Activated B cell treated with CpG ODN at 0.5 μM for 24 hours (primary cell): ENCODE measurements at regions not wholly inside any gene's neighbourhood (a gene's known extent, or its start where the extent isn't known, plus 50 kb on each side); places are given as distances from the start of the nearest gene placed in this dataset.

Experiments used
- ATAC-seq: fragments of 200-7000 bp; cut with Tn5 transposase; one replicate; pipeline ENCODE4 v1.10.0; 2021; ENCODE audit warnings: low read depth, mild to moderate bottlenecking, moderate library complexity
- CTCF ChIA-PET: fragments of 350-600 bp; sonication (Branson Sonifier 250); formaldehyde crosslinking; loops from one replicate; lab custom pipeline; 2021; ENCODE audit warnings: antibody characterized with exemption; lab: Charles Lee
- POLR2A ChIA-PET: fragments of 350-600 bp; sonication (Branson Sonifier 250); formaldehyde crosslinking; loops from one replicate; lab custom pipeline; 2021; ENCODE audit warnings: antibody characterized with exemption; lab: Charles Lee
- DNase-seq: peaks from one replicate; pipeline ENCODE4 v3.0.0; 2022
- H3K27ac Mint-ChIP-seq: one replicate; pipeline ENCODE4 v1.8.0; 2020; ENCODE audit warnings: mixed read lengths
- H3K27me3 Mint-ChIP-seq: one replicate; pipeline ENCODE4 v1.8.0; 2021; ENCODE audit warnings: mixed read lengths
- H3K36me3 Mint-ChIP-seq: one replicate; pipeline ENCODE4 v1.8.0; 2021; ENCODE audit warnings: low read depth, mixed read lengths
- H3K4me1 Mint-ChIP-seq: one replicate; pipeline ENCODE4 v1.8.0; 2021; ENCODE audit warnings: mixed read lengths
- H3K4me3 Mint-ChIP-seq: one replicate; pipeline ENCODE4 v1.8.0; 2020; ENCODE audit warnings: mild to moderate bottlenecking, mixed read lengths
- H3K9me3 Mint-ChIP-seq: one replicate; pipeline ENCODE4 v1.8.0; 2020; ENCODE audit warnings: mixed read lengths
- intact Hi-C: fragments of 100-400 bp; cut with micrococcal nuclease; formaldehyde crosslinking; loops from one replicate; pipeline ENCODE4 v1.15.1; 2024
- TF ChIP-seq, protein P1 (sequence below): fragments of 200-600 bp; IDR thresholded peaks from one replicate; pipeline ENCODE4 v1.8.0; 2022; ENCODE audit warnings: antibody characterized with exemption, mild to moderate bottlenecking

DNA sequence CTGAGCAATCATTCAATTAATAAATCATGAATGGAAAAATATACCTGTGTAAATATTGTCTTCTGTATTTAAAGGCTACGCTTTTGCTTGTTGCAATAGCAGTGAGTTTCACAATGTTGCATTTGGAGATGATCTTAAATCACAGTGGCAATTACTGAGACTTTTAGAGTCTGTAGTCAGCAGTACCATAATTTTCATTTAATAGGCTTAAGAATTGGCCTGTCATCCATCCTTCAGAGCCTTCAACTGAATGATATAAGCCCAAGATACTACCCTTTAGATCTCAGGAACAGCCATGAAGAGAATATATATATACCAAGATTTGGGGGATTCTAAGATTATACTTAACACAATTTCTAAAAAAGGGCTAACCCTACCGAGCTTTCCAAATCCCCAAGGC, 458.1 kb downstream of the GBE1 start:
- intact Hi-C loops: no loop called here

DNA sequence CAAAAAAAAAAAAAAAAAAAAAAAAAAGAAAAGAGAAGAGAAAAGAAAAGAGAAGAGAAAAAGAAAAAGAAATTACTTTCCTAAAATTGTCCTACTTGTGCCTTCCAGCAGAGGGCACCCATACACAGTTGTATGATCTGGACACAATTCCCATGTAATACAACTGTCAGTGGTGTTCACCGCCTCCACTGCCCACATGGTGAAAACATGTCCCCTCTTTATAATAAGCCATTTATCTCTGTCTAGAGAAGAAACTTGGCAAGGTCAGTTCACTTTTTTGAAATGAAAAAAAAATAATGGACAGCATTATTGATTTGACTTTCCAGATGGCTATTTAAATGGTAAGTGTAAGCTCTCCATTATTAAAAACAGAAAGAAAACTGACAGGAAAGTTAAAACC, 459.4 kb downstream of the GBE1 start:
- CTCF ChIA-PET: interaction anchor here (1.1 to 1.4 kb wide), 2 partner anchors 9 to 112 kb away, joined by 4 read pairs; no protein-coding TSS in a partner anchor
- POLR2A ChIA-PET: no interaction called here
- H3K36me3 Mint-ChIP-seq: no peaks in the 10 kb centered on the region
- no peaks in the 10 kb centered on the region for H3K4me1 Mint-ChIP-seq
- intact Hi-C loops: no loop called here
- TF ChIP-seq, protein P1, sequence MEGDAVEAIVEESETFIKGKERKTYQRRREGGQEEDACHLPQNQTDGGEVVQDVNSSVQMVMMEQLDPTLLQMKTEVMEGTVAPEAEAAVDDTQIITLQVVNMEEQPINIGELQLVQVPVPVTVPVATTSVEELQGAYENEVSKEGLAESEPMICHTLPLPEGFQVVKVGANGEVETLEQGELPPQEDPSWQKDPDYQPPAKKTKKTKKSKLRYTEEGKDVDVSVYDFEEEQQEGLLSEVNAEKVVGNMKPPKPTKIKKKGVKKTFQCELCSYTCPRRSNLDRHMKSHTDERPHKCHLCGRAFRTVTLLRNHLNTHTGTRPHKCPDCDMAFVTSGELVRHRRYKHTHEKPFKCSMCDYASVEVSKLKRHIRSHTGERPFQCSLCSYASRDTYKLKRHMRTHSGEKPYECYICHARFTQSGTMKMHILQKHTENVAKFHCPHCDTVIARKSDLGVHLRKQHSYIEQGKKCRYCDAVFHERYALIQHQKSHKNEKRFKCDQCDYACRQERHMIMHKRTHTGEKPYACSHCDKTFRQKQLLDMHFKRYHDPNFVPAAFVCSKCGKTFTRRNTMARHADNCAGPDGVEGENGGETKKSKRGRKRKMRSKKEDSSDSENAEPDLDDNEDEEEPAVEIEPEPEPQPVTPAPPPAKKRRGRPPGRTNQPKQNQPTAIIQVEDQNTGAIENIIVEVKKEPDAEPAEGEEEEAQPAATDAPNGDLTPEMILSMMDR: no peak
- H3K4me3 Mint-ChIP-seq: no peak overlapping the region
- no peaks in the 10 kb centered on the region for H3K9me3 Mint-ChIP-seq
- DNase-seq: no peak
- H3K27ac Mint-ChIP-seq: no peak overlapping the region
- peaks cover 2% of the 10 kb centered on the region for H3K27me3 Mint-ChIP-seq
- ATAC-seq: no peak

More for the DNA sequence above, 458.1 kb downstream of the GBE1 start:
- Mint-ChIP-seq H3K4me3 (no peak overlapping the region), H3K4me1 (no peaks in the 10 kb centered on the region), H3K27ac (no peak overlapping the region), H3K27me3 (peaks cover 2% of the 10 kb centered on the region), H3K36me3 (no peaks in the 10 kb centered on the region), H3K9me3 (no peaks in the 10 kb centered on the region)
- DNase-seq (no peak), ATAC-seq (no peak)
- ChIA-PET CTCF (interaction anchor here (1.4 kb wide), 1 partner anchor 10 kb away, joined by 4 read pairs; no protein-coding TSS in a partner anchor), POLR2A (no interaction called here)
- TF ChIP-seq, protein P1: no peak

DNA sequence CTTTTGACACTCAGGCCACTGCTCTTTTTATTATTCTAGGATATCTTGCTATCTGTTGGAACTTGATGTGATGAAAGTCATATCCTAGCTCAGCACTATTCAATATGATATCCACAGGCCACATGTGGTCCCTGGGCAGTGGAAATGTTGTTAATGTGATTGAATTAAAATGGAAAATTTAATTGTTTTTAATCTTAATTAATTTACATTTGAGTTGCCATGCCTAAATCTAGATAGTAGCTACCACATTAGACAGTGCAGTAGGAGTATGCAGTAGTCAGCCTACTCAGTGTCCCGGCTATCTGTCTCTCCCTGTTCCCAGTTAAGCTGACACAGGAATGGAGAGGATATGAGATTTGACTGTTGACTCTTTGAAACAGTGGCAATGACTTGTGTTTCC, 460.2 kb downstream of the GBE1 start:
- ChIA-PET POLR2A (no interaction called here), CTCF (interaction anchor here (1.1 kb wide), 1 partner anchor 113 kb away, joined by 4 read pairs; no protein-coding TSS in a partner anchor)
- TF ChIP-seq, protein P1: no peak
- no peak overlapping the region for H3K4me3 Mint-ChIP-seq
- no peaks in the 10 kb centered on the region for H3K4me1 Mint-ChIP-seq
- DNase-seq (no peak), ATAC-seq (no peak)
- H3K27me3 Mint-ChIP-seq: peaks cover 2% of the 10 kb centered on the region
- no peaks in the 10 kb centered on the region for H3K36me3 Mint-ChIP-seq
- H3K9me3 Mint-ChIP-seq: no peaks in the 10 kb centered on the region
- intact Hi-C loops: no loop called here
- H3K27ac Mint-ChIP-seq: no peak overlapping the region

DNA sequence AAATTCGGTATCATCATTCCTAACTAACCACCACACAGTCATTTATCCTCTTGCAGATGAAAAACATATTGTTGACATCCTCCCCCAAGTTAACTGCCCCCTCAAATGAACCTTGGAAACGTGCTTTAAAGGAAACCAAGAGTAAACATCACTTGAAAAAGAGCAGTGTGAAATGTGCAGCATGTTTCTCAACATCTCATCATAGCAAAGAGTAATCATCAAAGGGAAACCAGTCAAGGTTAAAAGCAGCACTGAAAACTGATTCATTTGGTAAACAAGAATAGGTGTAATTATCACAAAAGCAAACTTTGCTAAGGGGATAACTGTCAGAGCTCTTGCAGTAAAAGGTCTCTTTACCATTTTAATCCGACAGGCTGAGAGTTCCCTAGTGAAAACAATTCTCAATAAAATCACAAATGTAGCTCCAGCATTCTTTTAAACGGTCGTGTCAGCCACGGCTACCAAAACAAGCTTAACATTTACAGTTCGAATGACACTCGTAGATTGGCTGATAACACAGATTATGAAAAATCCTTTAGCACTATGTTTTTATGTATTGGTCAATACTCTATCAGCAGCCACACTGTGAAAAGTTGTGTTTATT, 461.0 kb downstream of the GBE1 start:
- CTCF ChIA-PET: no interaction called here

DNA sequence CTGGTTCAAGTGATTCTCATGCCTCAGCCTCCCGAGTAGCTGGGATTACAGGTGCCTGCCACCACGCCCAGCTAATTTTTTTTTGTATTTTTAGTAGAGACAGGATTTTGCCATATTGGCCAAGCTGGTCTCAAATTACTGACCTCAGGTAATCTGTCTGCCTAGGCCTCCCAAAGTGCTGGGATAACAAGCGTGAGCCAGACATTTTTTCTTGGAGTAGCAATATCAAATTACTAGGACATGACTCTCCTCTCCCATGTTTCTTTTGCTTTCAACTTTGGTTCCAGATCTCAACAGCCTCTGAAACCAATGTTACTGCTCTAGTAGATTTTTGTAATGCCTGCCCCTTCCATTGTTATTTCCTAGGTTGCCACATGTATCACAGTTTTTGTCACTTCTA, 462.0 kb downstream of the GBE1 start:
- DNase-seq (no peak), ATAC-seq (no peak)
- H3K36me3 Mint-ChIP-seq: no peaks in the 10 kb centered on the region
- no peak overlapping the region for H3K4me3 Mint-ChIP-seq
- ChIA-PET CTCF (no interaction called here), POLR2A (no interaction called here)
- H3K4me1 Mint-ChIP-seq: no peaks in the 10 kb centered on the region
- no peak overlapping the region for H3K27ac Mint-ChIP-seq
- TF ChIP-seq, protein P1: no peak
- intact Hi-C loops: no loop called here
- H3K9me3 Mint-ChIP-seq: no peaks in the 10 kb centered on the region
- H3K27me3 Mint-ChIP-seq: peaks cover 2% of the 10 kb centered on the region

More for the DNA sequence above, 461.0 kb downstream of the GBE1 start:
- no peaks in the 10 kb centered on the region for H3K9me3 Mint-ChIP-seq
- no peaks in the 10 kb centered on the region for H3K36me3 Mint-ChIP-seq
- DNase-seq (no peak), ATAC-seq (no peak)
- POLR2A ChIA-PET: no interaction called here
- TF ChIP-seq, protein P1: no peak
- no peak overlapping the region for H3K4me3 Mint-ChIP-seq
- H3K27ac Mint-ChIP-seq: no peak overlapping the region
- H3K27me3 Mint-ChIP-seq: peaks cover 2% of the 10 kb centered on the region
- H3K4me1 Mint-ChIP-seq: no peaks in the 10 kb centered on the region
- intact Hi-C loops: no loop called here
